GM23248 (cell line): ENCODE measurements at regions not wholly inside any gene's neighbourhood (a gene's known extent, or its start where the extent isn't known, plus 50 kb on each side); places are given as distances from the start of the nearest gene placed in this dataset.

ENCODE experiments used
- EZH2 ChIP-seq: fragments of 200-600 bp; sonication (generic); IDR thresholded peaks from 2 replicates; pipeline ENCODE4 v1.6.1; 2018; ENCODE audit warnings: antibody characterized with exemption, mild to moderate bottlenecking; ENCODE audit not compliant: insufficient read depth, poor library complexity, severe bottlenecking
- EZH2phosphoT487 ChIP-seq: fragments of 200-600 bp; sonication (generic); IDR thresholded peaks from 2 replicates; pipeline ENCODE4 v1.6.1; 2018; ENCODE audit warnings: antibody characterized with exemption, moderate library complexity, mild to moderate bottlenecking, low read depth; ENCODE audit not compliant: insufficient read depth

DNA sequence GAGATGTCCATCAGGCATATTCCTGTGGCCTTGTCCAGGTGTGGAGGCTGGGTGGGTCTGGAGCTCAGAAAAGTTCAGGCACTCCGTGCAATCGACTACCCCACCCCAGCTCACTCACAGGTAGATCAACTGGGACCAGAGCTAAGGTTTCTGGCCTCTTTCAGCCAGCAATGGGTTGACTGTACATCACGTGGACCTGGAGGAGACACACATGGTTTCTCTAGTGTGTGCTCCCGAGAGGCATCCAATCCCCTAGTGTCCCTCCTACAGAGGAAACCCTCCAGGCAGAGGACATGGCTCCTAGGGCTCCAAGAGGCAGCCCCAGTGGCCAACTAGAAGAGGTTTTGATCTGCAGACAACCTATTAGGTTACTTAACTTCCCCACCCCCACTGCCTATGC lies 119.5 kb upstream of the RGS6 start:
- no peak for TF ChIP-seq EZH2
- TF ChIP-seq EZH2phosphoT487 = no peak
